NCI-H146 treated with DMSO at 0.1 percent for 48 hours (cell line): ENCODE measurements at regions not wholly inside any gene's neighbourhood (a gene's known extent, or its start where the extent isn't known, plus 50 kb on each side); places are given as distances from the start of the nearest gene placed in this dataset.

Experiments
- DNase-seq: peaks from one replicate; lab custom pipeline; 2025; ENCODE audit not compliant: unreplicated experiment; lab: John Stamatoyannopoulos, UW

- no peak for DNase-seq
Measured at GRCh38 chr5:96075579-96076289, 114.1 kb upstream of the ELL2 start.

- no peak for DNase-seq
Measured at GRCh38 chr5:96074870-96075269, 113.2 kb upstream of the ELL2 start.

GRCh38 chr5:96074460-96074859 lies 112.8 kb upstream of the ELL2 start:
- DNase-seq = no peak

GRCh38 chr5:96072791-96073165 lies 111.1 kb upstream of the ELL2 start:
- DNase-seq = no peak

- no peak for DNase-seq
Measured at GRCh38 chr5:96072138-96072790, 110.6 kb upstream of the ELL2 start.

GRCh38 chr5:96070622-96071225 lies 109.1 kb upstream of the ELL2 start:
- no peak for DNase-seq

GRCh38 chr5:96067894-96068614 lies 106.4 kb upstream of the ELL2 start:
- no peak for DNase-seq

- DNase-seq = no peak
Measured at GRCh38 chr5:96067251-96067650, 105.6 kb upstream of the ELL2 start.

GRCh38 chr5:96066386-96066719 lies 104.7 kb upstream of the ELL2 start:
- DNase-seq = no peak

GRCh38 chr5:96065685-96066385 lies 104.2 kb upstream of the ELL2 start:
- peak; percentile 17 for DNase-seq

- DNase-seq = no peak
Measured at GRCh38 chr5:96064877-96065276, 103.2 kb upstream of the ELL2 start.

- no peak for DNase-seq
Measured at GRCh38 chr5:96062836-96063235, 101.2 kb upstream of the ELL2 start.

- no peak for DNase-seq
Measured at GRCh38 chr5:96058084-96058483, 96.4 kb upstream of the ELL2 start.

GRCh38 chr5:96054311-96055030 lies 92.8 kb upstream of the ELL2 start:
- DNase-seq = no peak

- no peak for DNase-seq
Measured at GRCh38 chr5:96053063-96053735, 91.5 kb upstream of the ELL2 start.

GRCh38 chr5:96052374-96052773 lies 90.7 kb upstream of the ELL2 start:
- no peak for DNase-seq

- DNase-seq = no peak
Measured at GRCh38 chr5:96051401-96051830, 89.8 kb upstream of the ELL2 start.

GRCh38 chr5:96050273-96050880 lies 88.7 kb upstream of the ELL2 start:
- DNase-seq = no peak

GRCh38 chr5:96049398-96050272 lies 88.0 kb upstream of the ELL2 start:
- DNase-seq = no peak
